Keratinocyte (primary cell): ENCODE measurements at regions not wholly inside any gene's neighbourhood (a gene's known extent, or its start where the extent isn't known, plus 50 kb on each side); places are given as distances from the start of the nearest gene placed in this dataset.

Source experiments
- DNase-seq: peaks from one replicate; pipeline ENCODE4 v3.0.0-alpha.2; 2011; ENCODE audit warnings: low read depth, missing footprints, low spot score
- FAIRE-seq: peaks from 2 replicates; lab custom pipeline; 2011; peaks lifted over from hg19 to GRCh38; lab: Jason Lieb, UNC
- H2AFZ ChIP-seq: 2 replicates; pipeline ENCODE4 v1.6.0; 2012; ENCODE audit warnings: low read length, control low read depth, inconsistent platforms; ENCODE audit not compliant: control insufficient read depth
- H3K27ac ChIP-seq: 2 replicates; pipeline ENCODE4 v1.5.1; 2011; ENCODE audit warnings: low read length; ENCODE audit not compliant: control insufficient read depth, insufficient read depth
- H3K27me3 ChIP-seq: 3 replicates; pipeline ENCODE4 v1.6.0; 2011; ENCODE audit warnings: low read length; ENCODE audit not compliant: control insufficient read depth, insufficient read depth; ENCODE audit errors: extremely low read depth
- H3K36me3 ChIP-seq, 2 experiments: 2 replicates in 1 of 2; 3 replicates in 1 of 2; pipeline ENCODE4 v1.5.1; 2011; ENCODE audit warnings: low read length in 2 of 2, mild to moderate bottlenecking in 1 of 2; ENCODE audit not compliant: control insufficient read depth in 2 of 2, insufficient read depth in 2 of 2; ENCODE audit errors: extremely low read depth in 1 of 2
- H3K4me1 ChIP-seq: 3 replicates; pipeline ENCODE4 v1.5.1; 2011; ENCODE audit warnings: low read length; ENCODE audit not compliant: control insufficient read depth, insufficient read depth; ENCODE audit errors: extremely low read depth
- H3K4me2 ChIP-seq: 3 replicates; pipeline ENCODE4 v1.6.0; 2011; ENCODE audit warnings: low read depth, low read length; ENCODE audit not compliant: control insufficient read depth, insufficient read depth; ENCODE audit errors: extremely low read depth
- H3K4me3 ChIP-seq, 3 experiments: fragments of 200-600 bp in 1 of 3; sonication (generic) in 1 of 3; 2 replicates in 2 of 3; 3 replicates in 1 of 3; pipeline ENCODE4 v1.5.1; 2011 to 2016; ENCODE audit warnings: low read length in 3 of 3, mild to moderate bottlenecking in 3 of 3, control low read depth in 2 of 3, inconsistent platforms in 1 of 3, low read depth in 1 of 3, mixed read lengths in 1 of 3, mixed run types in 1 of 3, moderate library complexity in 1 of 3; ENCODE audit not compliant: control insufficient read depth in 2 of 3, insufficient read depth in 2 of 3; ENCODE audit errors: extremely low read depth in 1 of 3
- H3K79me2 ChIP-seq: 2 replicates; pipeline ENCODE4 v1.6.0; 2012; ENCODE audit warnings: low read length; ENCODE audit not compliant: control insufficient read depth, insufficient read depth
- H3K9ac ChIP-seq: 3 replicates; pipeline ENCODE4 v1.6.0; 2011; ENCODE audit warnings: low read length; ENCODE audit not compliant: control insufficient read depth, insufficient read depth; ENCODE audit errors: extremely low read depth
- H3K9me1 ChIP-seq: 3 replicates; pipeline ENCODE4 v1.6.0; 2011; ENCODE audit warnings: low read length; ENCODE audit not compliant: control insufficient read depth, insufficient read depth; ENCODE audit errors: extremely low read depth
- H3K9me3 ChIP-seq: 2 replicates; pipeline ENCODE4 v1.5.1; 2012; ENCODE audit warnings: low read depth, low read length; ENCODE audit not compliant: control insufficient read depth
- H4K20me1 ChIP-seq: 3 replicates; pipeline ENCODE4 v1.6.0; 2011; ENCODE audit warnings: low read length; ENCODE audit not compliant: control insufficient read depth, insufficient read depth; ENCODE audit errors: extremely low read depth
- EZH2 ChIP-seq: IDR thresholded peaks from one replicate; pipeline ENCODE4 v1.6.1; 2012; ENCODE audit warnings: inconsistent platforms, mild to moderate bottlenecking, low read length, moderate library complexity
- dilution Hi-C: fragments of 300-500 bp; cut with MboI; formaldehyde crosslinking; loops from one replicate; pipeline ENCODE4 v1.7.0; 2020; ENCODE audit warnings: low sequenced_read_pairs; ENCODE audit not compliant: extremely low pct_ligation_motif_present
- TF ChIP-seq, protein P1 (sequence below), 3 experiments: IDR thresholded peaks in 1 of 3; conservative IDR thresholded peaks in 1 of 3; optimal IDR thresholded peaks in 1 of 3; 2 replicates in 2 of 3; 3 replicates in 1 of 3; pipeline versions ENCODE3 to v1.5.1; 2011; ENCODE audit warnings: low read length in 3 of 3, mild to moderate bottlenecking in 3 of 3, moderate library complexity in 2 of 3, control low read depth in 1 of 3, inconsistent platforms in 1 of 3; ENCODE audit not compliant: insufficient read depth in 2 of 3; ENCODE audit errors: extremely low read depth in 1 of 3

- no peaks in the 10 kb centered on the region for H3K36me3 ChIP-seq
- H3K9me3 ChIP-seq = no peaks in the 10 kb centered on the region
- H2AFZ ChIP-seq = no peak overlapping the region
- no peaks in the 10 kb centered on the region for H3K9me1 ChIP-seq
- H3K9ac ChIP-seq = no peak overlapping the region
- dilution Hi-C loops = no loop called here
- TF ChIP-seq, protein P1, sequence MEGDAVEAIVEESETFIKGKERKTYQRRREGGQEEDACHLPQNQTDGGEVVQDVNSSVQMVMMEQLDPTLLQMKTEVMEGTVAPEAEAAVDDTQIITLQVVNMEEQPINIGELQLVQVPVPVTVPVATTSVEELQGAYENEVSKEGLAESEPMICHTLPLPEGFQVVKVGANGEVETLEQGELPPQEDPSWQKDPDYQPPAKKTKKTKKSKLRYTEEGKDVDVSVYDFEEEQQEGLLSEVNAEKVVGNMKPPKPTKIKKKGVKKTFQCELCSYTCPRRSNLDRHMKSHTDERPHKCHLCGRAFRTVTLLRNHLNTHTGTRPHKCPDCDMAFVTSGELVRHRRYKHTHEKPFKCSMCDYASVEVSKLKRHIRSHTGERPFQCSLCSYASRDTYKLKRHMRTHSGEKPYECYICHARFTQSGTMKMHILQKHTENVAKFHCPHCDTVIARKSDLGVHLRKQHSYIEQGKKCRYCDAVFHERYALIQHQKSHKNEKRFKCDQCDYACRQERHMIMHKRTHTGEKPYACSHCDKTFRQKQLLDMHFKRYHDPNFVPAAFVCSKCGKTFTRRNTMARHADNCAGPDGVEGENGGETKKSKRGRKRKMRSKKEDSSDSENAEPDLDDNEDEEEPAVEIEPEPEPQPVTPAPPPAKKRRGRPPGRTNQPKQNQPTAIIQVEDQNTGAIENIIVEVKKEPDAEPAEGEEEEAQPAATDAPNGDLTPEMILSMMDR (optimal IDR thresholded peaks at IDR 0.05 in 1 of 3, IDR thresholded peaks at IDR 0.05 in 1 of 3, conservative IDR thresholded peaks at IDR 0.05 in 1 of 3; ENCODE audit: extremely low read depth in 1 of 3, insufficient read depth in 2 of 3, low read length in 3 of 3) = no peak
- no peak for TF ChIP-seq EZH2
- no peak for FAIRE-seq
- no peak overlapping the region for H3K27ac ChIP-seq
- DNase-seq = no peak
- no peaks in the 10 kb centered on the region for H3K79me2 ChIP-seq
- peaks cover 18% of the 10 kb centered on the region for H3K4me1 ChIP-seq
- no peaks in the 10 kb centered on the region for H4K20me1 ChIP-seq
- no peak overlapping the region for H3K4me3 ChIP-seq
- no peaks in the 10 kb centered on the region for H3K27me3 ChIP-seq
- H3K4me2 ChIP-seq = no peak overlapping the region
These were observed 62.1 kb downstream of the TMEM17 start for GRCh38 chr2:62443886-62444285.

DNA sequence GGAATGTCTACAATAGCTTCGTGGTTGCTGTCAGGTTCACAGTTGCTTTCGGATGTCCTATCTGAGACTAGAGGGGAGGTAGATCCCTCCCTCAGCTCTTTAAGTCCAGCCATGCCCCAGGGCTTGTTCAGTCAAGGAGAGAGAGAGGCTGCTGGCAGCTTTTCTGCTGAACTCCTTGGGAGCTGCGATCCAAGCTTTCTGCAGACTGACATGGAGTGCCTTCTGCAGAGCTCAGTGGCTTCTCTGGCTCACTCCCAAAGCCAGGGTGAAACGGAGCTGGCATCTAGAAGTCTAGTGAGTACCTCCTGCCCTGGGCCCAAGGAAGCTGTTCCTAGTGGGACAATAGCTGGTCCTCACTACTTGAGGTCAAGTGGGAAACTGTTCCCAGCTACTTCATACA is 62.5 kb downstream of the TMEM17 start:
- Histone ChIP-seq H2AFZ (no peak overlapping the region), H3K4me1 (peaks cover 18% of the 10 kb centered on the region), H3K27me3 (no peaks in the 10 kb centered on the region), H3K4me3 (no peak overlapping the region), H3K4me2 (no peak overlapping the region), H3K9me3 (no peaks in the 10 kb centered on the region), H3K9me1 (no peaks in the 10 kb centered on the region), H4K20me1 (no peaks in the 10 kb centered on the region), H3K9ac (no peak overlapping the region), H3K27ac (no peak overlapping the region), H3K79me2 (no peaks in the 10 kb centered on the region), H3K36me3 (no peaks in the 10 kb centered on the region)
- FAIRE-seq = no peak
- no peak for DNase-seq
- dilution Hi-C loops = no loop called here
- no peak for TF ChIP-seq EZH2
- TF ChIP-seq, protein P1 (optimal IDR thresholded peaks at IDR 0.05 in 1 of 3, IDR thresholded peaks at IDR 0.05 in 1 of 3, conservative IDR thresholded peaks at IDR 0.05 in 1 of 3; ENCODE audit: extremely low read depth in 1 of 3, insufficient read depth in 2 of 3, low read length in 3 of 3) = no peak
